ENCODE measurements at regions not wholly inside any gene's neighbourhood (a gene's known extent, or its start where the extent isn't known, plus 50 kb on each side); places are given as distances from the start of the nearest gene placed in this dataset.
"Not testable (repeated sequence)": the region's sequence is repeated elsewhere in the genome, so short reads cannot be mapped to it uniquely, and the experiment has no call there.

GRCh38 chr13:107942030-107942617 lies 273.2 kb downstream of the LIG4 start:
- in situ Hi-C loops (cut with HindIII; ENCODE audit: low sequenced_read_pairs), result no loop called here
- no peak for DNase-seq (ENCODE audit: low spot score)

DNA sequence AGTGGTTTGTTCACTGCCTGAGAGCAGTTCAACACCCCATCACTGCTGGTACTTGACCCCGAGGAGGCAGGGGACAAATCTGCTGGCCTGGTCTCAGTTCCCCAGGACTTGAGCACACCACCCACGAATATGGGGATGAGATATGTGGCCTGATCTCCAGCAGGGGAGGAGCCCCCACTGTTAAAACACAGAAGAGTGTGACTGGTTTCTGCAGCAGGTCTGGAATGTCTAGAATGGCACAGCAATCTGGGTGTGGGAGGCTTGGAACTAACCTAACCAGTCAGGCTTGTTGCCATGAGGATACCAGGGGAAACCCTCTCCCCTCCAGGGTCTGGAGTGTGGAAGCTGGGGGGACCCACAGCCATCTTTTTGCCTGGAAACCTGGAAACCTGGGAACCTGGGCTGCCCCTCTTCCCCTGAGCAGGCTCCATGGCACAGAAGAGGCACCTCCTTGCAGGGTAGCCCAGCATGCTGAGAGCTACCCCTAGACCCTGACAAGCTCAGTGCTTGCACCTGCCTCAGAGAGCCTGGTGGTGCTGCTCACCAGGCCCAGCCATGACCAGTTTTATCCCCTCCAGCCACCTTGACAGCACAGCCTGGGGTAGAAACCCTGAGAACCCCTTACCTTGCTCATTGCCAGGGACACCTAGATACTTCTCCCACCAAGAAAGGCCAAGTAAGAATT lies 273.8 kb downstream of the LIG4 start:
- DNase-seq (ENCODE audit: low spot score), result no peak

DNA sequence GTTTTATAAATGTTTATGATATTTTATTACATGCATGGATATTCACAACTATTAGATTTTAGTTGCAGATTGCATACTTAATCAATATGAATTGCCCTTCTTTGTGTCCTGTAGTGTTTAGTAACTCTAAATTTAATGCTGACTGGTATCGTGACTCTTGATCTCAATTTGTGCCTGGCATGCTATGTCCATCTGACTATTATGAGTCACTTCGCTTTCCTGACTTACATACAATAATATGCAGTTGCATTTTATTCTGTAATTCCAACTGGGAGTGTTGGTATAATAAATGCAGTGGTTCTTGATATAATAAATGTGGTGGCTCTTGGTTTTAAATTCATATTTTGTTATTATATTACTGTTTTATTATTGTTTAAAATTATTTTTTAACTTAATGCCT lies 277.5 kb downstream of the LIG4 start:
- no peak for DNase-seq (ENCODE audit: low spot score)
- in situ Hi-C loops (cut with HindIII; ENCODE audit: low sequenced_read_pairs), result no loop called here

More for the DNA sequence above, 273.8 kb downstream of the LIG4 start:
- in situ Hi-C loops (cut with HindIII; ENCODE audit: low sequenced_read_pairs), result no loop called here

GRCh38 chr13:107931056-107931455 lies 284.3 kb downstream of the LIG4 start:
- no peak for DNase-seq (ENCODE audit: low spot score)
- in situ Hi-C loops (cut with HindIII; ENCODE audit: low sequenced_read_pairs), result no loop called here

DNA sequence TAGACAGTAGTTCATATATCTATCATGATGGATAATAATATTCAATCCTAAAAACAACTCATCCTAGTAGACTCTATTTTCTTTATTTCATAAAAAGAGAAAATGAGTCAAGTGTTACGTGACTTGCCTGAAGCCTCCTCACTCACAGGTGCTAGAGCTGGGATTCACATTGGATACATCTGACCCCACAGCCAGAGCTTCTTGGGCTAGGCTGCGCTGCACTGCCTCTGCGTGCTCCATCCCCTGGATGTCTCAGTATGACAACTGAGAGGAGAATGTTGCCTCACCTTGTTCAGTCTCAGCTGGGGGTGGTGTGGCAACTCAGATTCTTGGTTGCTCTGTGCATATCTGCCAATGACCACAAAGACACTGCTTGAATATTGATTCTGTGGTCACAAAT lies 286.6 kb downstream of the LIG4 start:
- DNase-seq (ENCODE audit: low spot score), result no peak
- in situ Hi-C loops (cut with HindIII; ENCODE audit: low sequenced_read_pairs), result no loop called here

DNA sequence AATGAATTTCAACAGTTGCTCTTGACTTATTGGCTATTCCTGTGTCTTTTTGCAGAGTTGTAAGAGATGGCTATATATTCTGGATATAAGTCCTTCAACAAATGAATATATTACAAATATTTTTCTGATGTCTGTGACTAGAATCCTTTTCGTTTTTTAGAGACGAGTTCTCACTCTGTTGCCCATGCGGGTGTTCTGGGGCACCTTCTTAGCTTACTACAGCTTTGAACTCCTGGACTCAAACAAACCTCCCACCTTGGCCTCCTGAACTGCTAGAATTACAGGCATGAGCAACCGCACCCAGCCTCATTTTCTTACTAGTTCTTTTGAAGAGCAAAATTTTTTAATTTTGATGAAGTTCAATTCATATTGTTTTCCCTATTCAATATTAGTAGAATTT lies 287.8 kb downstream of the LIG4 start:
- DNase-seq (ENCODE audit: low spot score), result no peak
- in situ Hi-C loops (cut with HindIII; ENCODE audit: low sequenced_read_pairs), result no loop called here

GRCh38 chr13:107926515-107926914 lies 288.8 kb downstream of the LIG4 start:
- in situ Hi-C loops (cut with HindIII; ENCODE audit: low sequenced_read_pairs), result not testable (repeated sequence)

GRCh38 chr13:107916902-107917301 lies 298.4 kb downstream of the LIG4 start:
- in situ Hi-C loops (cut with HindIII; ENCODE audit: low sequenced_read_pairs); DNase-seq (ENCODE audit: low spot score): not testable (repeated sequence)

More at GRCh38 chr13:107926515-107926914, 288.8 kb downstream of the LIG4 start:
- not testable (repeated sequence) for DNase-seq (ENCODE audit: low spot score)

GRCh38 chr13:107912745-107913144 lies 302.6 kb downstream of the LIG4 start:
- no peak for DNase-seq (ENCODE audit: low spot score)
- in situ Hi-C loops (cut with HindIII; ENCODE audit: low sequenced_read_pairs), result no loop called here

DNA sequence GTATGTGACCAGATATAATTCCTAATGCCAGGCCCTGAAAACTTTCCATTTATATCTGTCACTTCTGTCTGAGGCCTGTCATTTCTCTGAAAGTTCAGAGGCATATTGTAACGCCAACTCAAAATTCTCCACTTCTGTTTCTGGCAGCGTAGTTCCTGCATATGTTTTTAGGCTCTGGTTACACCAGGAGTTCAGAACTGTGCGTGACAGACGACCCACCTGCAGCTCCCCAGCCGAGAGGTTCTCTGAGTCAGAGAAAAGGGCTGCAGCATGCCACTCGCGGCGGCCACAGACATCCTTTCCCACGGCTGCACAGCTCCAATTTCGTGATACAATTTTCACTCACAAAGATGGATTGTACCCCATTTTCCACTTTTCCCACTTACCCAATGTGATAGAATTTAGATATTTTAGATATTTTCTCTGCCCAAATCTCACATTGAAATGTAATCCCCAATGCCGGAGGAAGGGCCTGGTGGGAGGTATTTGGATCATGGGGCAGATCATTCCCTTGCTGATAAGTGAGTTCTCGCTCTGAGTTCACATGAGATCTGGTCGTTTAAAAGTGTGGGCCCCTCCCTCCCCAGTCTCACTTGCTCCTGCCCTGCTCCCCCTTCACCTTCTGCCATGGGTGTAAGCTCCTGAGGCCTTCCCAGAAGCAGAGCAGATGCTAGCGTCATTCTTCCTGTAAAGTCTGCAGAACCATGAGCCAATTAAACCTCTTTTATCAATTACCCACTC lies 308.1 kb downstream of the LIG4 start:
- in situ Hi-C loops (cut with HindIII; ENCODE audit: low sequenced_read_pairs), result no loop called here
- DNase-seq (ENCODE audit: low spot score), result no peak

DNA sequence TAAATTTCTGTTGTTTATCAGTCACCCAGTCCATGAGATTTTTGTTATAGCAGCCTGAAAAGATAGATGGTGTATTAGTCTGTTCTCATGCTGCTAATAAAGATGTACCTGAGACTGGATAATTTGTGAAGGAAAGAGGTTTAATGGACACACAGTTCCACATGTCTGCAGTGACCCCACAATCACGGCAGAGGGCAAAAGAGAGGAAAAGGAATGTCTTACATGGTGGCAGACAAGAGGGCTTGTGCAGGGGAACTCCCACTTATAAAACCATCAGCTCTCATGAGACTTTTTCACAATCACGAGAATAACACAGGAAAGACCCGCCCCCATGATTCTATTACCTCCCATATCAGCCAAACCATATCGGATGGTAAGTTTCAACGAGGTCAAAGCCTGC lies 309.2 kb downstream of the LIG4 start:
- in situ Hi-C loops (cut with HindIII; ENCODE audit: low sequenced_read_pairs), result no loop called here
- no peak for DNase-seq (ENCODE audit: low spot score)

- no peak for DNase-seq (ENCODE audit: low spot score)
- in situ Hi-C loops (cut with HindIII; ENCODE audit: low sequenced_read_pairs), result no loop called here
These were observed 313.3 kb downstream of the LIG4 start for GRCh38 chr13:107901996-107902562.

GRCh38 chr13:107901230-107901629 lies 314.1 kb downstream of the LIG4 start:
- DNase-seq (ENCODE audit: low spot score), result no peak
- in situ Hi-C loops (cut with HindIII; ENCODE audit: low sequenced_read_pairs), result no loop called here

DNA sequence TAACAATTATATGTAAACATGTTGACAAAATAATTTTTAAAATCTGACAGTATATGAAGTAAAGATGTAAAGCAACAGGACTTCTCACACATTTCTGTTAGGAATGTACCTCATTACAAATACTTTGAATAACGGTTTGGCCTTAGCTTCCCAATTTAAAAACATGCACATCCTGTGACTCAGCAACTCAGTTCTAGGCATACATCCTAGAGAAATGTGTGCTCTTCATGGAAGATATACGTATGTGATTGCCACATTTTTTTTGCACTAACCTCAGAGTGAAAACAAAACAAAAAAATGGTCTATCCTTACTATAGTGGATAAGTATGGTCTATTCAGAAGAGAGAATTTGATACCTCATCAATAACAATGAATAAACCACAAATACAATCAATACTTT lies 314.6 kb downstream of the LIG4 start:
- DNase-seq (ENCODE audit: low spot score), result no peak
- in situ Hi-C loops (cut with HindIII; ENCODE audit: low sequenced_read_pairs), result no loop called here

GRCh38 chr13:107886118-107886517 lies 329.2 kb downstream of the LIG4 start:
- in situ Hi-C loops (cut with HindIII; ENCODE audit: low sequenced_read_pairs), result no loop called here
- no peak for DNase-seq (ENCODE audit: low spot score)

GRCh38 chr13:107884564-107884963 lies 330.8 kb downstream of the LIG4 start:
- in situ Hi-C loops (cut with HindIII; ENCODE audit: low sequenced_read_pairs), result no loop called here
- no peak for DNase-seq (ENCODE audit: low spot score)

DNA sequence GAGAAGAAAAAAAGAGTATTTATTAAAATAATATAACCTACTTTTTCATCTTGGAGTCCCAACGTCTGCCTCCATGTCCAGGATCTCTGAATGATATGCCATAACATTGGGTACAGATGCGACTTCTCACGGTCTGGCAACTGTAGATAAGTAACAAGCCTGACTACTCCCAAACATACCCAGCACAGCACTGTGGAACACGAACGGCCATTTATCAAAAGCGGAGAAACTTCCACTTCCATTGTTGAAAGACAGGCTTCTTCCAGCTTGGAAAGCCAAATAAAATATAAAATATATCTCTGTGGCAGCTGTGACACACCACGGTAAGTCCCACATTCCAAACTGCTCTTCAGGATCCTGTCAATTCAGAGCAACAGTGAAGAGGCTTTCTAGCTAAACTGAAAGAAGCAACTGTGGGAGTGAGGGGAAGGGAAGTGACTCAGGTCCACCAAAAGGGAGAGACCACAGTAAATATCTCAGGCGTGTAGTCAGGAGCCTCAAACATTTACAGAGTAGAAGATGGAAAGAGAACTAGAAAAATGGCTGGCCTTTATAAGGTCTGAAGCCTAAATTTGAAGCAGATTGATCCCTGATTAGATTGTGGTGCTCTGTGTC lies 331.7 kb downstream of the LIG4 start:
- in situ Hi-C loops (cut with HindIII; ENCODE audit: low sequenced_read_pairs), result no loop called here
- no peak for DNase-seq (ENCODE audit: low spot score)

DNA sequence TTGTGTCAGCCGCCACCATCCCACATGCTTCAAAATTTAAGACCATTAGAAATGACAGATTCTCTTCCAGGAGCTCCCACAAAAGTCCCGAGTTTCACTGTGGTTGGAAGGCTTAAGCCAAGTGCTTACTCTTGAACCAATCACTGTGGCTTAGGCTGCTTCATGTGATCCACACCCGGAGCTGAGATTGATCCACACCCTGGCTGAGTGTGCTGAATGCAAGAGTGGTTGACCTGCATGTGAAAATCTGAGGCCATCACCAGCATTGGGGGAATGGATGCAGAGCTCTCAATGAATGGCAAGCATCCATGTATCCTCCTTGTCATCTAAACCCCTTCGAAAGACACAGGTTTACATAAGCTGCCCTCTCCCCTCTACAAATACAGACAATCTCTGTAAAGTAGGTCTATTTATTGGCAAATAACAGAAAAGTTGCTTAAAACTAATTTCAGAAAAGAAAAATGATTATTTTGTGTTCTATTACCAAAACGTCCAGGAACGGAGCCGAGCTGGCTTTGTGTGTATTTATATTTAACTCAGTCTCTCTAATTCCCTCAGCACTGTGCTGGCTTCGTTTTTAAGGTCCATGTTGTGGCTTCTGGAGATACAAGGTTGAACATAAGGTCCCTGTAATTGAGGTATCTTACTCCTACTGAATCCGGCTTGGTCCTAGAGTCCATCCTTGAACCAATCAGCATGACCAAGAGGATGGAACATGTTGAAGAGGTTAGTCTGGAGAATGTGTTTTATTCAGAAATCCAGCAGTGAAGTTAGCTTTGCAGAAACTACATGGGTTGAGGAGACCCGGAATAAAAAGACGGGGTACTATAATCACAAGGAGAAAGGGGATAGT lies 332.4 kb downstream of the LIG4 start:
- in situ Hi-C loops (cut with HindIII; ENCODE audit: low sequenced_read_pairs), result no loop called here
- no peak for DNase-seq (ENCODE audit: low spot score)

DNA sequence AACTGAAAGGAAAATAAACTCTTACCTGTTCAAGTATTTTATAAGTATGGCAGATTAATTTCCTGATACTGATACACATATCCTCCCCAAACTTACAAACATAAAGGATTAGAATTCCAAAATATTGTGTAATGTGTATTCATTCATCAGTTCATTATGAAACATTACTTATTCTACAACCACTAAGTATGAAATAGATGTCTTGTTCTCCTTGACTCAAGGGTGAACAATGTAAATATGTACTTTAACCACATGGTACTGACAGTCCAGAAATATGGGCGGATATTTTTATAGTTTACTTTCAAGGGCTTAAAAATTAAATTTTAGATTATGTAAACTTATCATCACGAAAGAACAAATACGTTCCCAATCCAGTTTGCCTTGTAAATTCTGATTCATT lies 334.0 kb downstream of the LIG4 start:
- DNase-seq (ENCODE audit: low spot score), result no peak
- in situ Hi-C loops (cut with HindIII; ENCODE audit: low sequenced_read_pairs), result no loop called here
